ENCODE measurements at regions not wholly inside any gene's neighbourhood (a gene's known extent, or its start where the extent isn't known, plus 50 kb on each side); places are given as distances from the start of the nearest gene placed in this dataset.
A peak's percentile ranks its signal among the peaks of the same experiment; 100 is the strongest.

- no peak for DNase-seq
- intact Hi-C loops (cut with DNase I), result no loop called here
Observed at GRCh38 chr16:73350707-73351452, 303.0 kb upstream of the ZFHX3 start.

DNA sequence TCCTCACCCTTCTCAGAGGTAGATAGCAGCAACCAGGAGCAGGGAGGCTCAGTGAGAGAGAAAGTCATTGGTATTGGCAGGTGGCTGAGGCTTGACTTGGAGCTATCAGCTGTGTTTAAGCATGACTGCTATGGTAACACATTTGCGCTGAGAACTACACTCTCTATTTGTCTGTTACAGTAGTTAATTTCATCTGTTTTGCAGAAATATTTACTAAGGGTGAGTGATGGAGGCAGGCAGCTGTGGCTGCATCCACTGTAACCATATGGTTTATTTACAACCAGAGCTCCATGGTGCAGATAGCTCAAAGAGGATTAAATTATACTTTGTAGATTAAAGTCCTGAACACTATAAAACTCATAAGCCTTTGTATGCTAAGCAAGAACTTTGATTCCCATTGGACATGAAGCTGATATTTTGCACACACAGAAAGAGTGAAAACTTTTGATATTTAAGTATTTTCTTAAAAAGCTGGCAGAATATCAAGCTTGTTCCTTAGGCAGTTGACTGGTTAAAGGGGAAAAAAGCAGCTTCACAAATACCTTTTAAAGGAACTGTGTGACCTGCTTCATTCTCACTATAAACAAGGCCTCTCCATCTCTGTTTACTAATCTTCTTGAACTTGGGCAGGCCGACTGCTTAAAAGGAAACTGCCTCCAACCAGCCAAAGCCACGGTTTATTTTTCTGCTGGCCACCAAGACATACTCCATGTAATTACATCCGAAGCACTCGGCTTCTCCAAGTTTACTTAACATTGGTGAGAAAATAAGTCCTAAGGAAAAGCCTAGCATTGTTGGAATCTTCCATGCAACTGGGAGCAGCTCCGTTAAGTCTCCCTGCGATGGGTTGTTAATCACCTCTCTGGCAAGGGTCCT is 299.8 kb upstream of the ZFHX3 start:
- intact Hi-C loops (cut with DNase I), result no loop called here
- DNase-seq, result no peak

GRCh38 chr16:73339821-73340220 is 291.9 kb upstream of the ZFHX3 start:
- intact Hi-C loops (cut with DNase I), result no loop called here

DNA sequence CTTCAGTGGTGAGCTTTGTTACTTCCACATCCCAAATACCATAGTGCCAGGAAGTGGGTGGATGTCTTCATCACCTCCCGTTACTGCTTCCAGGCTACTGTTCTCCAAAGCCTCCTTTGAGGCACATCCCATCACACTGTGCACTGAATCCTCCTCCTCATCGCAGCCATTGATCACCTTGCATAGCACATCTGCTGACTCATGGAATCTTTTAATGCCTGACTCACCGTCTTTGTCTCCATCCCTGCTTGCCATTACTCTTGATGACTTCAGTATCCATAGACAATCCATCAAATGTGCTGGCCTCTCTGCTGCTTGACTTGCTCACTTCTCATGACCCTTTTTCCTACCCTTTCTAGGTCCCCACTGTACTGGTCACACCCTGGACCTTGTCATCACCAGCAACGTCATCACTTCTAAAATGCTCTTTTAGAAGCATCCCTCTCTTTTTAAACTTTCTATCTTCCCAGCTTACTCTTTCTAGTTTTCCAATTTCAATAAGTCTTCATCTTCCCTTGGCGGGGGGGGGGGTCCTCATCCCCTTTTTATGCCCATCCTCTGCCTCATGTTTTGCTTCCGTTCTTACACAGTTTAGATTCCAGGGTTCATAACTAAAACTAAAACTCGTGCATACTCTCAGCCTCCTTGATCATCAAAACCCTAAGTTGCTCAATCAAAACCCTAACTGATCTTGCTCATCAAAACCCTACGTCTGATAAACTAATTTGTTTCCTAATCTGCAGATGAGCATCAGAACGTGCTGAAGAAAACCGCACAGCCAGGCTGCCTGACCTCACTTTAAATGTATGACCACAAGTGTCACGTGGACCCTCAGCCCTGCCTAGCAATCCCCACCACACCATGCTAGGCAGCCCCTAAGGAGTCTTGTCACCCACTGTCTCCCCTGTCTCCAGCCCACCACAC is 289.7 kb upstream of the ZFHX3 start:
- intact Hi-C loops (cut with DNase I), result no loop called here
- DNase-seq, result no peak

More at GRCh38 chr16:73339821-73340220, 291.9 kb upstream of the ZFHX3 start:
- DNase-seq, result no peak

GRCh38 chr16:73329358-73330286 is 281.7 kb upstream of the ZFHX3 start:
- DNase-seq, result peak; percentile 56 to 94 (median 66)
- intact Hi-C loops (cut with DNase I), result no loop called here

DNA sequence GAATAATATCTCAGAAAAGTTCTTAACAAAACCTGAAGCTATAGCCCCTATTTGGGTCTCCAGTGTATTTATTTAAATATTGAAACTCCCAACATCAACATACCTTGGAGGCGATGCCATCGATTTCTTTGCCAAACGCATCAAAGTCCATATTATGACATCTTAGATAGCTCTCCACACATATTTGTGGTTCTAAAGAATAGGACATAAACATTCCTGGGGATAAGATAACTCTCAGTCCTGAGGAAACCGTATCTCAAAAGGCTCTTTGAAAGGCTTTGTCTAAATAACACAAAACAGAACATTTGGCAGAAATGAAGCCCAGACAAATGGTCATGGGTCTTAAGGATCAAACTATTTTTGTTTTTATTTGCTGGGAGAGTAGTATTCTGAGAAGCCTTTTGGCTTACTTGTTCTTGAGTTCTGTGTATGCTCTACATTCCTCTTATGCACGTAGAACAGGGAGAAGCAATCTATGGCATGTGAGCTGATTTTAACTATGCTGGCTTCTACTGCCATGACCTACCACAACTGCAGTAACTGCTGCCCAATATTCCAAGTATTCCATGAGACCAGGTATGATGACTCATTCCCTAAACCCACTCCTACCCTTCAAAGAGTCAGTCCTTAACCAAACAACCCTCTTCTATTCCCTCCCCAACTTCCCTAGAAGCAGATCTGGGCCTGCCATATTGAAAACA is 279.0 kb upstream of the ZFHX3 start:
- intact Hi-C loops (cut with DNase I), result no loop called here
- no peak for DNase-seq

- DNase-seq, result no peak
- intact Hi-C loops (cut with DNase I), result no loop called here
Observed at GRCh38 chr16:73326221-73326620, 278.3 kb upstream of the ZFHX3 start.

GRCh38 chr16:73323880-73324279 is 276.0 kb upstream of the ZFHX3 start:
- intact Hi-C loops (cut with DNase I), result no loop called here
- DNase-seq, result no peak

GRCh38 chr16:73322856-73323255 is 274.9 kb upstream of the ZFHX3 start:
- no peak for DNase-seq
- intact Hi-C loops (cut with DNase I), result no loop called here

DNA sequence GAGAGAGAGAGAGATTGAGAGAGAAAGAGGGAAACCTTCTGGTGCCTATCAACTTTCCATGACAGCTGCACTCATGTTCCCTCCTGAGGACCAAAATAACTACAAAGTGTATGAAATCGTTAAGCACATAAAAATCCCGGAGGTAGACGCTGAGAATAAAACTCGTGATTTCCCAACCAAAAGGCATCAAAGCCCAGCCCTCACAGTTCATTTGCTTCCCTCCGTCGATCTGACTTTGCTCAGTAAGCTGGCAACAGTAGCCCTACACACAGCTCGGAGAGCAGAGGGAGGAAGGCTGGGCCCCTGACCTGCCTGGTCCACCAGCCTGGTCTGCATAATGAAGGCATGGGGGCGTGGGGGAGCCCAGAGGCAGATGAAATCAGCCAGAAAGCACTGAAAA is 273.9 kb upstream of the ZFHX3 start:
- DNase-seq, result no peak
- intact Hi-C loops (cut with DNase I), result no loop called here

DNA sequence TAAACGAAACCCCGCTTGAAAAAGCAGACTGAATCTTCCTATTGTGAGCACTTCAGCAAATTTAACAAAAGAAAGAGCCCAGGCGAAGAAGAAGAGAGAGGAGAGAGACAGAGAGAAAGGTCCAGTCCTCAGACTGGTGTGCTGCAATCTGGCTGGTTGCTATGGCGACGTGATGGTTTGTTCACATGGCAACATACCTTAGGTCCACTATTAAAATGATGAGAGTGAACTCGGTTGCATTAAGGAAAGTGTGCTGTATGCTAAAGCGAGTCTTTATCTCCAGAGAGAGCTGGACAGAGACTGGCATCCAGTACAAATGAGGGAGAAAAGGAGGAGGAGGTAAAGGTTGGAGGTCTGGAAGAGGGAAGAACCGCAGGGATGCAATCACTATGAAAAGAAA is 271.8 kb upstream of the ZFHX3 start:
- intact Hi-C loops (cut with DNase I), result no loop called here
- DNase-seq, result no peak

DNA sequence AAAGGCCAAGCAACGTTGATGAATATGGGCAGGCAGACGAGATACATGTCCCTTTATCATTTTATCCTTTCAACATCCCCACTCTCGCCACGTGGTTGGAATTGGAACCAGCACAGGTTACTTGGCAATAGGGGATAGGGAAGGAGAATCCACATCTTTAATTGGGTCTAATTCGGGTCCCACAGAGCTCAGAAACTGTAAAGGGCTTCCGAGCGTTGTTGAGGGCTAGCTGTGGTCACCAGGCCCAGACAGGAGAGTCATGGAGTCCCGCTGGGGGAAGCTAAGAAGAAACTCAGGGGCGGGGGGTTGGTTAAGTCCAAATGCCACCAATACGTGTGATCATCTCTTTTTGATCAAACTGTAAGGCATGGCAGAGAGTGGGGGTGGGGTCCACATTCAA is 271.3 kb upstream of the ZFHX3 start:
- no peak for DNase-seq

GRCh38 chr16:73317321-73317857 is 269.5 kb upstream of the ZFHX3 start:
- intact Hi-C loops (cut with DNase I), result no loop called here
- DNase-seq, result no peak

More for the DNA sequence above, 271.3 kb upstream of the ZFHX3 start:
- intact Hi-C loops (cut with DNase I), result no loop called here

GRCh38 chr16:73315645-73316044 is 267.7 kb upstream of the ZFHX3 start:
- intact Hi-C loops (cut with DNase I), result no loop called here
- DNase-seq, result no peak

GRCh38 chr16:73313950-73314349 is 266.0 kb upstream of the ZFHX3 start:
- intact Hi-C loops (cut with DNase I), result no loop called here
- DNase-seq, result no peak

DNA sequence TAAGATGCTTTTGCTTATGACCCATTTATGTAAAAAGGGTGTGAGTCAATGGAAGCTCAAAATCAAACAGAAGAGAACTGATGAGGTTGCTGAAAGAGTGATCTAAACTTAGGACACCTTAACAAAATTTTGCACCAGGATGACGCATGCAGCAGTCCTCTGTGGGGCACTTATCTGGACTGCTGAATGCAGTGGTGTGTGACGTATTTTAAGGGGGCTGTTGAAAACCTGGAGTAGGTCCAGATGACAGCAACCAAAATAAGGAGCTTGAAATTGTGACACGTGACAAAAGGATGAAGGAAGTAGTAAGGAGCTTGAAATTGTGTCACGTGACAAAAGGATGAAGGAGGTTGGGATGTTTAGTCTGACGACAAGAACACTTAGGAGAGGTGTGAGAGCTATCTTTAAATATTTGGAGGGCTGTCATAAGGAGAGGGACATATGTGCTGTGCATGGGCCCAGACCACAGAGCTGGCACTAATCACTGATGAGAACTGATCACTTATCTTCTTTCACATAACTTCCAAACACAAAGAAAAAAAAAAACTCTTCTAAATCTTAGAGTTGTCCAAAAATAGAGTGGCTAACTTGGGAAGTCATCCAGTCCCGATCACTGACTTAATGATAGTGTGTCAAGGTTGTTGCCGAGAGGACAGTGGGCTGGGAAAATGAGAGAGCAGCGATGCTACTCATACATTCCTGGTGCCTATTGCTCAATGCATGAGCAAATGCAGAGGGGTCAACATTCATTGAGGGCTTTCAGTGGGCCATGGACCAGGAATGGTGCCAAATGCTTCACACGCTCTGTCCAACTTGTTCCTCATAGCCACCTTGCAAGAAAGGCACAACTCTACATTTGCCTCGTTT is 264.2 kb upstream of the ZFHX3 start:
- intact Hi-C loops (cut with DNase I), result no loop called here
- no peak for DNase-seq

- intact Hi-C loops (cut with DNase I), result no loop called here
- DNase-seq, result no peak
Observed at GRCh38 chr16:73308771-73309170, 260.8 kb upstream of the ZFHX3 start.

DNA sequence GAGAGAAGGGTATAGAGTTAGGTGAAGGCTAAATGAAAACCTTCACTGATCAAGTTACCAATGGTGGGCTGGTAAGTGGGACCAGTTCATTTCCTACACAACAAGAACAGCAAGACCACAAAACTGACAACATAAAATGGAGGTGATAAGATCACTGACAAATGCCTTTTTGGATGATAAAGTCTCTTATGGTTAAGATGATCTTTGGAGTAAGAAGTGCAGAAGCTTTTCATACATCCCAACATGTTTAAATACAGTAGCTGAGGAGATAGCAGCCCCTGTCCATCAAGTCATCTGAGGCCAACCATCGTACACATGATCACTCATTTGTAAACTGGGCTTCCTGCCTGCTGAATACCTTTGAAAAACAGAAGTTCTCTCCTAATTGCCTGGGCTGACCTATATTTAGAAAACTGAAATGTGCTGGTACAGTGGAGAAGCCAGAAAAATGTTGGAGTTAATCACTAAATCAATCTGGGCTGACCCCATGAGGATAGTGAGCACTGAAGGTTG is 259.0 kb upstream of the ZFHX3 start:
- intact Hi-C loops (cut with DNase I), result no loop called here
- DNase-seq, result no peak
